ENCODE measurements at regions not wholly inside any gene's neighbourhood (a gene's known extent, or its start where the extent isn't known, plus 50 kb on each side); places are given as distances from the start of the nearest gene placed in this dataset.

DNA sequence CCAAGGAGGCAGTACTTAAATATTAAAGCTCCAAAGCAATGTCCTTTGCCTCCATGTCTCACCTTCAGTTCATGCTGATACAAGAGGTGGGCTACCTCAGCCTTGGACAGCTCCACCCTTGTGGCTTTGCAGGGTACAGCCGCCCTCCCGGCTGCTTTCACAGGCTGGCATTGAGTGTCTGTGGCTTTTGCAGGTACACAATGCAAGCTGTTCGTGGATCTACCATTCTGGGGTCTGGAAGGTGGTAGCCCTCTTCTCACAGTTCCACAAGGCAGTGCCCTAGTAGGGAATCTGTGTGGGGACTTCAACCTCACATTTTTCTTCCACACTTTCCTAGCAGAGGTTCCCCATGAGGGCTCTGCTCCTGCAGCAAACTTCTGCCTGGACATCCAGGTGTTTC, 324.8 kb downstream of the COL11A1 start:
- no peak for DNase-seq (ENCODE audit: low spot score)
- in situ Hi-C loops (cut with MboI; ENCODE audit: low sequenced_read_pairs, unreplicated experiment): no loop called here
- TF ChIP-seq, protein P1, sequence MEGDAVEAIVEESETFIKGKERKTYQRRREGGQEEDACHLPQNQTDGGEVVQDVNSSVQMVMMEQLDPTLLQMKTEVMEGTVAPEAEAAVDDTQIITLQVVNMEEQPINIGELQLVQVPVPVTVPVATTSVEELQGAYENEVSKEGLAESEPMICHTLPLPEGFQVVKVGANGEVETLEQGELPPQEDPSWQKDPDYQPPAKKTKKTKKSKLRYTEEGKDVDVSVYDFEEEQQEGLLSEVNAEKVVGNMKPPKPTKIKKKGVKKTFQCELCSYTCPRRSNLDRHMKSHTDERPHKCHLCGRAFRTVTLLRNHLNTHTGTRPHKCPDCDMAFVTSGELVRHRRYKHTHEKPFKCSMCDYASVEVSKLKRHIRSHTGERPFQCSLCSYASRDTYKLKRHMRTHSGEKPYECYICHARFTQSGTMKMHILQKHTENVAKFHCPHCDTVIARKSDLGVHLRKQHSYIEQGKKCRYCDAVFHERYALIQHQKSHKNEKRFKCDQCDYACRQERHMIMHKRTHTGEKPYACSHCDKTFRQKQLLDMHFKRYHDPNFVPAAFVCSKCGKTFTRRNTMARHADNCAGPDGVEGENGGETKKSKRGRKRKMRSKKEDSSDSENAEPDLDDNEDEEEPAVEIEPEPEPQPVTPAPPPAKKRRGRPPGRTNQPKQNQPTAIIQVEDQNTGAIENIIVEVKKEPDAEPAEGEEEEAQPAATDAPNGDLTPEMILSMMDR (IDR thresholded peaks at IDR 0.05; ENCODE audit: borderline replicate concordance, control extremely low read depth, extremely low read depth, insufficient read depth, missing control alignments): no peak

DNA sequence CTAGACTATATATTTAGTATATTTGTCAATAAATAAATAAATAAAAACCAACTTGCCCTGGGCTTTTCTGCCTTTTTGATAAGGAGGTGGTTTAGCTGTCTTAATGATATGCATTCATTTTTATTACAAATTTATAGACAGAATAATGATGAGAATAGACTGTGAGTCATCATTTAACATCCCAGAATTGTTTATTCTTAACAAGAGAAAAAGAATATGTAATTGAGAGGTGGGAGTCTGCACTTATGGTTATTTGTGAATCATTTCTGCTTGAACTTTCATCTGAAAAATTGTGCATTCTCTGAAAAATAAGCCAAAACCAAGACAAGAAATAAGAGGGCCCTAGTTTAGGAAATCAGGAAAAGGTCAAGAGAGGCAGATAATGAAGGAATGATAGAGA, 326.2 kb downstream of the COL11A1 start:
- in situ Hi-C loops (cut with MboI; ENCODE audit: low sequenced_read_pairs, unreplicated experiment): no loop called here
- TF ChIP-seq, protein P1 (IDR thresholded peaks at IDR 0.05; ENCODE audit: borderline replicate concordance, control extremely low read depth, extremely low read depth, insufficient read depth, missing control alignments): no peak
- no peak for DNase-seq (ENCODE audit: low spot score)

DNA sequence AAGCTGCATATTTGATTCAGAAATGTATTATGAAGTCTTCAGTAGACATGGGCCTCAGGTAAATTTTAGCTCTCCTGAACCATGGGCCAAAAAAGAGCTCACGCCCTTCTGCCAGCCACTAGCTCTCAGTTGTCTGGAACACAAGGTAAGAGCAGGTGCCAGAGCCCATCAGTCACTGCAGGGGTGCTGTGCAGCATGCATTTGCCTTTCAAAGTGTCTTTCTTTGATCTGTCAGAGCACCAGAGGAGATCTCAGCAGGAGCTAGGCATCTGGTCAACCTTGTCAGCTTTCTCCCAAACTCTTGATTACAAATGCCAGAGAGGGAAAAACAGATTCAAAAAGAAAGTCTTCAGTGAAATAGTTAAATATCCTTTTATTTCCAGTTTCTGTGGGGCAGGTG, 332.3 kb downstream of the COL11A1 start:
- TF ChIP-seq, protein P1 (IDR thresholded peaks at IDR 0.05; ENCODE audit: borderline replicate concordance, control extremely low read depth, extremely low read depth, insufficient read depth, missing control alignments): no peak
- in situ Hi-C loops (cut with MboI; ENCODE audit: low sequenced_read_pairs, unreplicated experiment): no loop called here
- DNase-seq (ENCODE audit: low spot score): no peak

DNA sequence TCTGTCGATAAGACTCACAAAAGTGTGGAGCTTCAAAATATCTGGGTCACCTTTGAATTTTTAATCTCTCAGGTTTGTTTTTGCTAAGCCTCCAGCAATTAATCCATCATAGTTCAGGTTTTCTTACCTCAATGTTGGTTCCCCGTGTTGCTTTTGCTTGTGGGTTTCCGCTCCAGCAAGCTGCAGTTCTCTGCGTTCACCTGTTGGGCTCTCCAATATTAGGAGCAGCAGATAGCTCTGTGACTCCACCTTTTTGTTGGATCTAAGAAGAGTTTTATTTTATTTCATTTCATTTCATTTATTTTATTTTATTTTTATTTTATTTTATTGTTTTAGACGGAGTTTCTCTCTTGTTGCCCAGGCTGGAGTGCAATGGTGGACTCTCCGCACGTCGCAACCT, 335.5 kb downstream of the COL11A1 start:
- in situ Hi-C loops (cut with MboI; ENCODE audit: low sequenced_read_pairs, unreplicated experiment): no loop called here
- TF ChIP-seq, protein P1 (IDR thresholded peaks at IDR 0.05; ENCODE audit: borderline replicate concordance, control extremely low read depth, extremely low read depth, insufficient read depth, missing control alignments): no peak
- DNase-seq (ENCODE audit: low spot score): no peak

DNA sequence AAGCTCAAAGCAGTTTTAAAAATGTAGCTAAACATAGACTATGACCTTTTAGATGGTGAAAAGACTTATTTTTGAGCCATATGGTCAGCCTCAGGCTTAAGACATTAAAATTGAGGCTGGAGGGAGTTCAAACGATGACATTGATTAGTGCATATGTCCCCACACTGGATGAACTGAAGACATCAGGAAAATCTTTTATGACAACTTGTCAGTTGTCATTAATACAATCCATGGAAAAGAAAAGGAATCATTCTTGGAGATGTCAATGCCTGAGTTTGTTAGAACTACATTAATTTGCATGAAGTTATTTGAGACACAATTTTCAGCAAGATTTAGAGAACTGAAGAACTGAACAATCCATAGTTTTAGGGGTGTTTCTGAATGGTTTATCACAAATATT, 349.9 kb downstream of the COL11A1 start:
- TF ChIP-seq, protein P1 (IDR thresholded peaks at IDR 0.05; ENCODE audit: borderline replicate concordance, control extremely low read depth, extremely low read depth, insufficient read depth, missing control alignments): no peak
- in situ Hi-C loops (cut with MboI; ENCODE audit: low sequenced_read_pairs, unreplicated experiment): no loop called here
- no peak for DNase-seq (ENCODE audit: low spot score)

DNA sequence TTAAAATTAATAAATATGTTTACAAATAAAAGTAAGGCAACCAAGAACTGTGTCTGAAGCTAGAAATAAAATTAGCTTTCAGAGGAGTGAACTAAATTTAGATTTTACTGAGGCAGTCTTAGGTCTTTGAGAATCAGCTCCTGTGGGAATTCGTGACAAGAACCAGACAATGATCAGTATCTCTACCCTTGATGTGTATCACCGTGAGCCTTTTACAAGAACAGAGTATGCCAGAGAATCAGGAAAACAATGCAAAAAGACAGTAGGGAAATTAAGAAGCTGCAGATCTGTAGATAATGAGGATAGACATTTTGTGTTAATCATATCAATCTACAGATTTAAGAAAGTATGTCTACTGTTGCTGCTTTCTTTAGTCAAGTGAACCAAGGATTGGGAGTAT, 351.0 kb downstream of the COL11A1 start:
- in situ Hi-C loops (cut with MboI; ENCODE audit: low sequenced_read_pairs, unreplicated experiment): no loop called here
- TF ChIP-seq, protein P1 (IDR thresholded peaks at IDR 0.05; ENCODE audit: borderline replicate concordance, control extremely low read depth, extremely low read depth, insufficient read depth, missing control alignments): no peak
- DNase-seq (ENCODE audit: low spot score): no peak

DNA sequence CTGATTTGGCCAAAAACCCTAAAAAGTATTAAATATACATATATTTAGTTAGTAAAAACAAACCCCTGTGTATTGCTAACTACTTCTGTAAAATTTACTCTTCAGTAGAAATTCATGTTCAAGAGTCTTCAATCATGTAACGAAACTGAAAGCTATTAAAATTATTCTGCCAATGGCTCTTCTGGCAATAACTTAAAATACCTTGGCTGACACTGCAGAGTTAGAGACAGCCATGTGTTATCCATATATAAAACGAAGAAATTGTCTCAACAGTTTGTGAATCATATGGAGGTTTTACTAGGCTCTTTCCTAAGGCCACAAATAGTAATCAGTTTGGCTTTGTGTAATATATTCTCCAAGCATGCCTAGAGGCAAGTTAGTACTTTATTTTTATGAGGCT, 357.2 kb downstream of the COL11A1 start:
- in situ Hi-C loops (cut with MboI; ENCODE audit: low sequenced_read_pairs, unreplicated experiment): no loop called here
- TF ChIP-seq, protein P1 (IDR thresholded peaks at IDR 0.05; ENCODE audit: borderline replicate concordance, control extremely low read depth, extremely low read depth, insufficient read depth, missing control alignments): no peak
- DNase-seq (ENCODE audit: low spot score): no peak

Measured in GM13976 (cell line).